ENCODE measurements at regions not wholly inside any gene's neighbourhood (a gene's known extent, or its start where the extent isn't known, plus 50 kb on each side); places are given as distances from the start of the nearest gene placed in this dataset.

DNA sequence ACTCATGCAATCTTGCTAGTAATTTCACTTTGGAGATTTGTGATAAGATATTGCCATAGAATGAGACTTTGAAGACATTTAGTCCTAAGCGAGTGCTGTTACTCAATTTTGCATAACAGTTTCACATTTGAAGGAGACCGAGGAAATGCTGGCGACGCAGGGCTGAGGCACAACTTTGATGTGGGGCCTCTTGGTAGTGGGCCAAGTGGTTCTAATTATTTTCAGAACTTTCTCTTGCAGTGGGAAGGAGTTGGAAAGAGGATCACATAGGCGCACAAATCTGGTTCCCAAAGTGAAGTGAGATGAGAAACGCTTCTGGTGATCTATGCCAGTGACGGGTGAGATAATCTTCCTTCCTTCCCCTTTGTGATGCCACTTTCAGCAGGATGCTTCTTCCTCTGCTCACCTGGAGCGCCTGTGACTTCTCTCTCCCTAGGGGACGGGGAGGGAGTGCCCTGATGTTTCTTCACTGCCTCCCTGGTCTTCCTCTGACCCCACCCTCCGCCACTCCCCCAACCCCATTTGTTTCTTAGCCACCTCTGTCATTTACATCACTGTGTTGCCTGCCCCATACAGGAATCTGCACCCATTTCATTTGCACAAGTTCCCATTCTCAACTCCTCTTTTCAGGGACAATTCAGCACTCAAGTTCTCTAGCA lies 138.9 kb upstream of the MID1 start:
- WGBS, 2 donors (ENCODE audit: low coverage in 1 of 2) = 60 to 67% methylated on average over 4 to 9 of the region's 10 CpGs
- no peak overlapping the region for H3K4me3 ChIP-seq

DNA sequence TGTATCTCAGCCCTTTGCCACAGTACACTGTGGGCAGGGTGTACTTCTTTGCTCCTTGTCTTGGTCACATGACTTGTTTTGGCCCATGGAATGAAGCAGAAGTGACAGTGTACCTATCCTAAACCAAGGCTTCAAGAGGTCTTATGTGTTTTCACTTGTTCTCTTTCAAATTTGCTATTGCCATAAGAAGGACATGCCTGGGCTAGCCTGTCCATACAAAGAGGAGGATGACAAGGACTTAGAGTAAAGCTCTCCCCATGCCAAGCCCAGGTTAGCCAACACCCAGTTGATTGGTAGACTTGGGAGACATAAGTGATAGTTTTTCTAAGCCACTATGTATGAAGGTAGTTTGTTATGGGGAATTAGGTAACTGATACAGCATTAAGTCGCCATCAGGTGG lies 141.1 kb upstream of the MID1 start:
- no peak for ATAC-seq
- TF ChIP-seq, protein P1, sequence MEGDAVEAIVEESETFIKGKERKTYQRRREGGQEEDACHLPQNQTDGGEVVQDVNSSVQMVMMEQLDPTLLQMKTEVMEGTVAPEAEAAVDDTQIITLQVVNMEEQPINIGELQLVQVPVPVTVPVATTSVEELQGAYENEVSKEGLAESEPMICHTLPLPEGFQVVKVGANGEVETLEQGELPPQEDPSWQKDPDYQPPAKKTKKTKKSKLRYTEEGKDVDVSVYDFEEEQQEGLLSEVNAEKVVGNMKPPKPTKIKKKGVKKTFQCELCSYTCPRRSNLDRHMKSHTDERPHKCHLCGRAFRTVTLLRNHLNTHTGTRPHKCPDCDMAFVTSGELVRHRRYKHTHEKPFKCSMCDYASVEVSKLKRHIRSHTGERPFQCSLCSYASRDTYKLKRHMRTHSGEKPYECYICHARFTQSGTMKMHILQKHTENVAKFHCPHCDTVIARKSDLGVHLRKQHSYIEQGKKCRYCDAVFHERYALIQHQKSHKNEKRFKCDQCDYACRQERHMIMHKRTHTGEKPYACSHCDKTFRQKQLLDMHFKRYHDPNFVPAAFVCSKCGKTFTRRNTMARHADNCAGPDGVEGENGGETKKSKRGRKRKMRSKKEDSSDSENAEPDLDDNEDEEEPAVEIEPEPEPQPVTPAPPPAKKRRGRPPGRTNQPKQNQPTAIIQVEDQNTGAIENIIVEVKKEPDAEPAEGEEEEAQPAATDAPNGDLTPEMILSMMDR (IDR thresholded peaks at IDR 0.05) = no peak
- TF ChIP-seq POLR2AphosphoS5 (IDR thresholded peaks at IDR 0.05) = no peak
- TF ChIP-seq EP300 (IDR thresholded peaks at IDR 0.05) = no peak
- no peak for TF ChIP-seq POLR2A (IDR thresholded peaks at IDR 0.05)

More for the DNA sequence above, 138.9 kb upstream of the MID1 start:
- no peaks in the 10 kb centered on the region for H3K9me3 ChIP-seq
- H3K27me3 ChIP-seq = no peaks in the 10 kb centered on the region
- TF ChIP-seq EP300 (IDR thresholded peaks at IDR 0.05) = no peak
- no peak for TF ChIP-seq POLR2AphosphoS5 (IDR thresholded peaks at IDR 0.05)
- TF ChIP-seq, protein P1 (IDR thresholded peaks at IDR 0.05) = no peak
- ATAC-seq = no peak
- no peak overlapping the region for H3K27ac ChIP-seq
- H3K36me3 ChIP-seq = no peaks in the 10 kb centered on the region
- H3K4me1 ChIP-seq = peaks cover 0 to 14% (median 0%) of the 10 kb centered on the region in 3 donors

DNA sequence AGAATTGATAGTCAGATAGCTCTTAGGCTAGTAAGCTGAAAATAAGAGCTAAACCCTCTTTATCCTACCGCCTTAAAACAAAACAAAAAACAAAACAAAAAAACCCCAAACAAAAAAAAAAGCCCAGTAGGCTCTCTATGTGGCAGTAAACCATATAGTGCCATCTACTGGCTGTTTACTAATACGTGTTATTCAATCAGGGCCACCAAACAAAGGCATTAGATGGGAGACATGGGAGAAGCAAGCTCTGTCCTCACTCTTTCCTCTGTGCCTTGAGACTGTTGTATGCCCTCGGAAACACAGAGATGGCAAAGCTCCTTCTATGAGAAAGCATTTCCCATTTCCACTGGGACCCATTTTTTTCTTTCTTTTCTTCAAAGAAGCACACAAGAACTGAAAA lies 148.8 kb upstream of the MID1 start:
- Histone ChIP-seq H3K4me3 (peak overlapping the region in 1 of 2 donors; percentile 14), H3K27me3 (no peaks in the 10 kb centered on the region), H3K36me3 (no peaks in the 10 kb centered on the region), H3K27ac (peak overlapping the region in 1 of 4 donors; percentile 0), H3K9me3 (no peaks in the 10 kb centered on the region), H3K4me1 (no peaks in the 10 kb centered on the region)
- no peak for ATAC-seq
- TF ChIP-seq POLR2A (IDR thresholded peaks at IDR 0.05) = no peak
- TF ChIP-seq POLR2AphosphoS5 (IDR thresholded peaks at IDR 0.05) = no peak
- TF ChIP-seq, protein P1 (IDR thresholded peaks at IDR 0.05) = peak in 1 of 4 experiments; percentile 40
- TF ChIP-seq EP300 (IDR thresholded peaks at IDR 0.05) = no peak
- 18 to 80% methylated on average over 1 to 3 of the region's 3 CpGs for WGBS, 2 donors (ENCODE audit: low coverage in 1 of 2)

More for the DNA sequence above, 141.1 kb upstream of the MID1 start:
- H3K36me3 ChIP-seq = no peaks in the 10 kb centered on the region
- H3K9me3 ChIP-seq = no peaks in the 10 kb centered on the region
- H3K27me3 ChIP-seq = no peaks in the 10 kb centered on the region
- H3K4me1 ChIP-seq = peaks cover 0 to 2% (median 0%) of the 10 kb centered on the region in 3 donors
- H3K4me3 ChIP-seq = no peak overlapping the region
- 75 to 83% methylated on average over 1 of the region's 1 CpG for WGBS, 2 donors (ENCODE audit: low coverage in 1 of 2)
- H3K27ac ChIP-seq = no peak overlapping the region

DNA sequence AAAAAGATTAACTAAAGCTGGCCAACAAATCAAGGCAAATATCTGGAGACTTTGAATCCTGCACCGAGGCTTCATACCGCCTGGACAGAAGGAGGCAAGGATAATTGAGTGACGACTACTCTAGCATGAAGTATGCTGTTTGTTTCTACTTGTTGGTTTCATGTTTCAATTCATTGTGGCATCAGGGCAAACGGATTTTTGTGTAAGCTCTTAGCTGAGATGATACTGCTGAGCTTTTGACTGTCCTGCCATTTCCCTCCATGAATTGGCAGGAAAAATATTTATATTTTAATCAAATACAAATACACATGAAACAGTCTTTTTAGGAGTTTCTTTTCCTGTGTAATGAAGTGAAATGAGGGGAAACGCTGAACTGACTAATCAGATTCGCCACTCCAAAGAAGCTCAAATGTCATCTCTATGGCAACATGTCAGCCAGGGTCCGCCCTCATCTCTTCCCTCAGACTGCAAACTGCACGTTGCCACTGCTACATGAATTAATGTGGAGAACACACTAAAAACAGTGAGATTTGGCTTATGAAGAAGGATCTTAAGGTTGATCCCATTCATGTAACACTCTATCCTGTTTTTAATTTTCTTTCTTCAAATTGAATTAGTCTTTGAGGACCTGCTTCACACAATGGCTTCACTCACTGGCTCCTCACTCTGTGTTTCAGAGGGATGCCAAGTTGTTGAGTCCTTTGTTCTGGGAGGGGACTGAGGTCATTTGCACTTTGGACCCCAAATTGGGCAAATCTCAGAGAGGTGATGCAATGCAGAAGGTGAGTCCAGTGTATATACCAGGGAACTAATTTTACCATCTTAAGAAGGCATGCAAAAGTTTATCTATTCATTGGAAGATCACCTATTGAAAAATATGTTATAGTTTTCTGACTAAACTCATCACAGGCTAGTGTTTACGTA lies 149.6 kb upstream of the MID1 start:
- no peaks in the 10 kb centered on the region for H3K9me3 ChIP-seq
- TF ChIP-seq POLR2A (IDR thresholded peaks at IDR 0.05) (no peak), POLR2AphosphoS5 (IDR thresholded peaks at IDR 0.05) (no peak), EP300 (IDR thresholded peaks at IDR 0.05) (no peak)
- TF ChIP-seq, protein P1 (IDR thresholded peaks at IDR 0.05) = no peak
- 28 to 56% methylated on average over 8 to 9 of the region's 9 CpGs for WGBS, 2 donors (ENCODE audit: low coverage in 1 of 2)
- H3K4me1 ChIP-seq = no peaks in the 10 kb centered on the region
- H3K4me3 ChIP-seq = peak overlapping the region in 1 of 2 donors; percentile 14
- H3K36me3 ChIP-seq = no peaks in the 10 kb centered on the region
- peak overlapping the region in 1 of 4 donors; percentile 0 for H3K27ac ChIP-seq
- no peak for ATAC-seq
- H3K27me3 ChIP-seq = no peaks in the 10 kb centered on the region

All from gastroesophageal sphincter (tissue), 4 donors.